Transverse colon (tissue), 4 donors: ENCODE measurements at regions not wholly inside any gene's neighbourhood (a gene's known extent, or its start where the extent isn't known, plus 50 kb on each side); places are given as distances from the start of the nearest gene placed in this dataset.

ENCODE experiments used
- DNase-seq: peaks from one replicate; pipeline ENCODE4 v3.0.0-alpha.2; 2019
- H3K27ac ChIP-seq, 4 donors: fragments of 200-600 bp; sonication (generic); 2 replicates each; pipeline ENCODE4 v1.5.1; 2016 to 2018; ENCODE audit warnings: inconsistent platforms in 4 of 4
- H3K27me3 ChIP-seq: fragments of 200-600 bp; sonication (generic); 2 replicates; pipeline ENCODE4 v1.5.1; 2017; ENCODE audit warnings: inconsistent platforms
- H3K36me3 ChIP-seq, 4 donors: fragments of 200-600 bp; sonication (generic); 2 replicates each; pipeline ENCODE4 v1.5.1; 2017 to 2019; ENCODE audit warnings: inconsistent platforms in 4 of 4
- H3K4me1 ChIP-seq, 4 donors: fragments of 200-600 bp; sonication (generic); 2 replicates each; pipeline ENCODE4 v1.5.1; 2017 to 2020; ENCODE audit warnings: inconsistent platforms in 4 of 4
- H3K4me3 ChIP-seq, 4 donors: fragments of 200-600 bp; sonication (generic); 1 replicate in 1 of 4; 2 replicates in 3 of 4; pipeline versions ENCODE4 v1.5.1 to v1.6.1; 2017 to 2019; ENCODE audit warnings: inconsistent platforms in 4 of 4
- H3K9me3 ChIP-seq, 2 donors: fragments of 200-600 bp; sonication (generic); 2 replicates each; pipeline ENCODE4 v1.5.1; 2017 to 2019; ENCODE audit warnings: inconsistent platforms in 2 of 2
- CTCF ChIP-seq, 5 experiments: fragments of 200-600 bp in 3 of 5; fragments of 450-650 bp in 2 of 5; sonication (generic) in 3 of 5; IDR thresholded peaks; 1 replicate in 2 of 5; 2 replicates in 3 of 5; pipeline ENCODE4 v1.5.1; 2016 to 2017; ENCODE audit warnings: antibody characterized with exemption in 5 of 5, inconsistent platforms in 3 of 5, mild to moderate bottlenecking in 2 of 5, moderate library complexity in 1 of 5
- EP300 ChIP-seq: sonication (generic); formaldehyde crosslinking; IDR thresholded peaks from one replicate; pipeline ENCODE4 v1.6.1; 2017; ENCODE audit warnings: antibody characterized with exemption, low read depth
- POLR2A ChIP-seq: fragments of 450-650 bp; IDR thresholded peaks from one replicate; pipeline ENCODE4 v1.6.1; 2016; ENCODE audit warnings: antibody characterized with exemption, mild to moderate bottlenecking, moderate library complexity
- POLR2AphosphoS5 ChIP-seq, 3 donors: sonication (generic); formaldehyde crosslinking; IDR thresholded peaks; one replicate each; pipeline ENCODE4 v1.6.1; 2016; ENCODE audit warnings: antibody characterized with exemption in 3 of 3
- WGBS, 2 donors: methylation state at CpG; one replicate each; pipeline ENCODE4 v1.1.5; 2018; ENCODE audit warnings: low coverage in 1 of 2; 5-methylcytosine and 5-hydroxymethylcytosine counted together
- in situ Hi-C, 4 donors: fragments of 200-750 bp; cut with MboI; loops; one replicate each; pipeline versions ENCODE4 v1.15.0 to v1.15.1; 2017; ENCODE audit warnings: low sequenced_read_pairs in 3 of 4, low pct_ligation_motif_present in 1 of 4, low pct_unique_long_range_greater_than_20kb in 1 of 4
- intact Hi-C: fragments of 100-400 bp; cut with DNase I; formaldehyde crosslinking; loops from one replicate; pipeline ENCODE4 v1.15.1; 2023; ENCODE audit warnings: low total_unique reads

GRCh38 chr12:71283883-71284282 is 126.1 kb upstream of the TSPAN8 start:
- intact Hi-C loops (no loop called here), in situ Hi-C loops (no loop called here)
- WGBS, 2 donors, result 98 to 100% methylated on average over 1 of the region's 1 CpG
- TF ChIP-seq EP300, result no peak
- no peak for TF ChIP-seq POLR2A
- TF ChIP-seq POLR2AphosphoS5 (IDR thresholded peaks at IDR 0.05), result no peak
- TF ChIP-seq CTCF (IDR thresholded peaks at IDR 0.05), result no peak
- no peaks in the 10 kb centered on the region for H3K36me3 ChIP-seq
- no peak overlapping the region for H3K27ac ChIP-seq
- H3K27me3 ChIP-seq, result no peaks in the 10 kb centered on the region
- no peak for DNase-seq
- no peak overlapping the region for H3K4me3 ChIP-seq
- H3K4me1 ChIP-seq, result no peaks in the 10 kb centered on the region
- no peaks in the 10 kb centered on the region for H3K9me3 ChIP-seq

GRCh38 chr12:71282925-71283324 is 125.1 kb upstream of the TSPAN8 start:
- in situ Hi-C loops (no loop called here), intact Hi-C loops (no loop called here)
- 69 to 81% methylated on average over 5 of the region's 5 CpGs for WGBS, 2 donors

GRCh38 chr12:71282020-71282419 is 124.2 kb upstream of the TSPAN8 start:
- WGBS, 2 donors, result 60 to 82% methylated on average over 2 to 4 of the region's 4 CpGs
- TF ChIP-seq CTCF (IDR thresholded peaks at IDR 0.05) (no peak), EP300 (no peak), POLR2AphosphoS5 (IDR thresholded peaks at IDR 0.05) (no peak), POLR2A (no peak)
- H3K27ac ChIP-seq, result no peak overlapping the region
- H3K27me3 ChIP-seq, result no peaks in the 10 kb centered on the region
- intact Hi-C loops (no loop called here), in situ Hi-C loops (no loop called here)
- H3K4me3 ChIP-seq, result no peak overlapping the region
- H3K9me3 ChIP-seq, result no peaks in the 10 kb centered on the region
- DNase-seq, result no peak
- H3K4me1 ChIP-seq, result no peaks in the 10 kb centered on the region
- H3K36me3 ChIP-seq, result no peaks in the 10 kb centered on the region

More at GRCh38 chr12:71282925-71283324, 125.1 kb upstream of the TSPAN8 start:
- TF ChIP-seq POLR2AphosphoS5 (IDR thresholded peaks at IDR 0.05), result no peak
- no peak for TF ChIP-seq EP300
- no peak for TF ChIP-seq CTCF (IDR thresholded peaks at IDR 0.05)
- TF ChIP-seq POLR2A, result no peak
- H3K36me3 ChIP-seq, result no peaks in the 10 kb centered on the region
- no peak overlapping the region for H3K27ac ChIP-seq
- H3K4me1 ChIP-seq, result no peaks in the 10 kb centered on the region
- H3K9me3 ChIP-seq, result no peaks in the 10 kb centered on the region
- no peak for DNase-seq
- H3K27me3 ChIP-seq, result no peaks in the 10 kb centered on the region
- no peak overlapping the region for H3K4me3 ChIP-seq

- H3K4me1 ChIP-seq, result no peaks in the 10 kb centered on the region
- no peaks in the 10 kb centered on the region for H3K9me3 ChIP-seq
- TF ChIP-seq CTCF (IDR thresholded peaks at IDR 0.05), result no peak
- TF ChIP-seq EP300, result no peak
- no peak for TF ChIP-seq POLR2AphosphoS5 (IDR thresholded peaks at IDR 0.05)
- TF ChIP-seq POLR2A, result no peak
- no peaks in the 10 kb centered on the region for H3K36me3 ChIP-seq
- no peak for DNase-seq
- no peak overlapping the region for H3K27ac ChIP-seq
- no peak overlapping the region for H3K4me3 ChIP-seq
- in situ Hi-C loops, result no loop called here
- WGBS, 2 donors, result 63 to 83% methylated on average over 2 of the region's 2 CpGs
- intact Hi-C loops, result no loop called here
- no peaks in the 10 kb centered on the region for H3K27me3 ChIP-seq
Measured at GRCh38 chr12:71281425-71281824, 123.6 kb upstream of the TSPAN8 start.
